ENCODE measurements at regions not wholly inside any gene's neighbourhood (a gene's known extent, or its start where the extent isn't known, plus 50 kb on each side); places are given as distances from the start of the nearest gene placed in this dataset.
"Not testable (repeated sequence)": the region's sequence is repeated elsewhere in the genome, so short reads cannot be mapped to it uniquely, and the experiment has no call there.

DNA sequence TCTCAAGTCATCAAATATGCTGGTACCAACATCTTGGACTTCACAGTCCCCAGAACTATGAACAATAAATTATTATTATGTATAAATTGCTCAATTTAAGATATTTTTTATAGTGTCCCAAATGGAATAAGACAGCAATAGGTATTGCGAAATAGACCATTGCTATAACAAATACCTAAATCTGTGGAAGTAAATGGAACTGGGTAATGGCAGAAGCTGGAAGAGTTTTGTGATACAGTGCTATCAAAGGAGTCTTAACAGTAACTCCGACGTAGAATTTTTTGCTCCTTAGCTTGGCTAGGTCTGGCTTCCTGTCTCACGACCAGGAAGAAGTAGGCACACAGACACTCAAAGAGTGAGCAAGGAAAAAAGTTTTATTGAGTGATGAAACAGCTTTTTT is 1791.5 kb downstream of the PLA2G4A start:
- DNase-seq (ENCODE audit: low spot score), result no peak

DNA sequence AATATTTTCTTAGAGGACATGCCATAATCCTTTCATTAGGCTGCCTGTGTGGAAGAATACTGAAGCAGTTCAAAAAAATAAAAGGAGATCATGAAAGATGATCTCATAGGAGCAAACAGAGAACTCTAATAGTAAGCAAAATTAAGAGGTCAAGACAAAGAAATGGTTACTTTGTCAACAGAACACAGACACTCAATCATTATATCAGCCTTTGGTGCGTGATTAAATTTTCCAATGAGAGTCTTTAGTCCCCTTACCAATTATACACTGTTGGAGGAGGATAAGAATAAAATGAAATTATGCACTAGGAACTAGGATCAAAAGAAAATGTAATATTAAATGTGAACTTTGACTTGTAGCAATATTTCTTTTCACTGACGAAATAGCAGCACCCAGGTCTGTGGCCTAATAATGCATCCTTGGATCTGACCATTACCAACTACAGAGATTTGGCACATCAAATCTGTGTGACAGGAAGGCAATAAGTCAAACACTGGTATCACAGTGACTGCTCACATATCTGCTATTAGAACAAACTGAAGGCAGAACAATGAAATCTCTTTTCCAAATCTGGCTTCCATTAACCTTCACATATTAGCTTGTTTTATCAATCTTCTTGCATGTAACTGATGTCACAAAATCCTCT is 1812.9 kb downstream of the PLA2G4A start:
- no peak for DNase-seq (ENCODE audit: low spot score)

DNA sequence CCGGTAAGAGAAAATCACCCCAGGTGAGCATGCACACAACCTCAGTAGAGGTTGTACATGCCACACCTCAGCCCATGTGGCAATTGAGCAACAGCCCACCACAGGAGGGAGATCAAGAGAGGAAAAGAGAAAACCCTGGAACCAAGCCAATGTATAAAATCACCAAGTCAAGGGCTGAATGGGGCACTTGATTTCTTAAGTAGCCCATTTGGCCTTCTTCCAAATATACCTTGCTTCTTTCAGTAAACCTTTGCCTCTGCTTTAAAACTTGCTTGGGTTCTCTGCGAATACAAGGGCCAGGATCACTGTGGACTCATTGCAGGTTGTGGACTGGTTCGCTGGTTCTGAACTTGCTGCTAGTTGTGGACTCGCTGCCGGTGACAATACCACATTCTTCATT is 1814.0 kb downstream of the PLA2G4A start:
- DNase-seq (ENCODE audit: low spot score), result no peak

DNA sequence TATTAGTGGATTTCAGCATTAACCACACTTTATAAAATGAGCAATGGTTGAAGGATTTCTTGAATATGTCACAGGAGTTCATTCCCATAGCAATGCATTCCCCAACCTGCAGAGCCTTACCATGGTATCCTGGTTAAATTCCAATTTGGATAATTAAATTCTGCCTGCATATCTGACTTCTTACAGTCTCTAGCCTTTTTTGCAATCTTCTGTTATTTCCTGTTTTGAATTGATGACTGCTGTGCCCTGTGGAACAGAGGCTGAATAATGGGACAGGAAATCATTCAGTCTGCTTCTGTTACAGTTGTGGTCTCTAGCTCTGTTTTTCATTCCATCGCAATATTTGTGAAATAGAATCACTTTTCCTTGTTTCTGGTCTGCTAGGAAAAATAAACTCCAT is 1823.9 kb downstream of the PLA2G4A start:
- DNase-seq (ENCODE audit: low spot score), result no peak

DNA sequence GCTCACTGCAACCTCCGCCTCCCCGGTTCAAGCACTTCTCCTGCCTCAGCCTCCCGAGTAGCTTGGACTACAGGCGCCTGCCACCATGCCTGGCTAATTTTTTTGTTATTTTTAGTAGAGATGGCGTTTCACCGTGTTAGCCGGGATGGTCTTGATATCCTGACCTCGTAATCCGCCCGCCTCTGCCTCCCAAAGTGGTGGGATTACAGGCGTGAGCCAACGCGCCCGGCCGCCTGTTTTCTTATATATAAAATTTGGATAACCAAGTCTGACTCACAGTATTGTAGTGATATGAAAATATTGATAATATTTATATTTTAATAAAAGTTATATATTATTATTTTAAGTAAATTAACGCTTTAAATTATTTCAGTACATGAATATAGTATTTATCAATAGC is 1821.7 kb downstream of the BRINP3 start:
- DNase-seq (ENCODE audit: low spot score), result not testable (repeated sequence)

DNA sequence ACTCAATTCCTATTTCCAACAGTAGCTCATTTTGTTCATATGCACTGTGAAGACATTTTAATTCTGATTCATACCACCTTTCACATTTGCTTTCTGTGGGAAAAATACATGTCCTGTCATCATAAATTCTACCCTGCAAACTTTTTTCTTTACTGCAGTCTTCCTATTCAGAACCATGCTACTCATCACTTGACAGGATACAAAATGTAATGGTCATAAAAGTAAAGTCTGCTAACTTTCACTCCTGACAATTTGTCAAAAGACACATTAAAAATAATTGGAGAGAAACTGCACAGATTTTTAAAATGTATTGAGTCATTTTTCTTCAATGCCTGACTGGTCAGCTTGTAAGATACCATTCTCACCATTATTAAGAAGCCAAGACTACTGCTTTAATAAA is 1817.1 kb downstream of the BRINP3 start:
- DNase-seq (ENCODE audit: low spot score), result no peak

DNA sequence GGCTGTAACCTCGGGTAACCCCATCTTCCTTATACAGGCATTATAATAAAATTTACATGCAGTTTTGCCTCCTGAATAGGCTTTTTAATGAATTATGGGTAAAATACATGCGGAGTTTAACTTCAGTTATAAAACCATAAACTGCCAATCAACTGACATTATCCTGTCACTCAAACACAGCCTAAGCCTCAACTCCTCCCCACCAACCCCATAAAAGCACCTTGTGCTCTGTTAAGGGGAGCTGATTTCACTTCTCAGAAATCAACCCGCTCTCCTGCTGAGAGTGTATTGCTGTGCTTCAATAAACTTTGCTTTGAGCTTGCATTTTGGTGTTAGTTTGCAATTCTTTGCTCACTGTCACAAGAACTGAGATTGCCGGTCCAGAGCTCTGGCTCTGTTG is 1812.2 kb downstream of the BRINP3 start:
- DNase-seq (ENCODE audit: low spot score), result no peak

DNA sequence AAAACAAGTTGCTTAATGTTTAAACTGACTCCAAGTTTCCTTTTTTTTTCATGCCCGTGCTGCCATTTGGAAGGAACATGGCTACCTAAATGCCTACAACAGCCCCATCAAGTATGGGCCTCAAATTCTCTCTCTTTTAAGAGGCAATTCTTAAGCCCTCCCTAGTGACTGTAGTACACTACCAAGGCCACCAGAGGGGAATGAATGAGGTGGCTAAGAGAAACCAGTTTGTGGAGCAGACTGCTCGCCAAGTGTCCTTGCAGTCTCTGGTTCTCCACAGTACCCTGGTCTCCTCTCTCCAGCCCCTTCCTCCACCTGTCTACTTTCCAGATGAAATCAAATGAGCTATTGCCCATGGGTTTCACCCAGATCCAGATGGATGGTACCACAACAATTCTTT is 1809.6 kb downstream of the BRINP3 start:
- no peak for DNase-seq (ENCODE audit: low spot score)

DNA sequence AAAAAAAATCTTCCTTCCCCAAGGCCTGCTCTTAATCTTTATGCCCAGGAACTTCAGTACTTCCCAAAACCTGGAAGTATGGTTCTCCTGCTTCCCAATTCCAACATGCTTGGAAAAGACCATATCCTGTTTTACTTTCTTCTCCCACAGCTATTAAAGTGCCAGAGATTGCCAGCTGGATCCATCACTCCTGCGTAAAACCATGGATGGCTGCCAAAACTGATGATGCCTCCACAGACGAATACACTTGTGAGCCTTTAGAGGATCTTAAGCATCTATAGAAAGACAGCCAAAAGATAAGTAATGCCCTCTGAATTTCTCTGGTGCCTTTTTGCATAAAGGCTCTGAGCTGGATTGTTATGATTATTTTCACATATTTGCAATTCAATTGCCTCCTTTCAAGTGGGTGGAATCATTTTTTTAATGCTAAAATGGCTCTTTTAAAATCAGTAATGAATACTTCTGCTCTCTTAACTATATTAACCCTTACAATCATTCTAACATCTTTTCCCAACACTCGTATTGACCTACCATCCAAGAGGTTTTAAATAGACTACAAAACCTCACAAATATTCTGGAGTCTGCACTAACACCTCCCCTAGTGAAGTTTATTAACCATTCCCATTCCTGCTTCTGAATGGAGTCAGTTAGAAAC is 1807.8 kb downstream of the BRINP3 start:
- DNase-seq (ENCODE audit: low spot score), result no peak

DNA sequence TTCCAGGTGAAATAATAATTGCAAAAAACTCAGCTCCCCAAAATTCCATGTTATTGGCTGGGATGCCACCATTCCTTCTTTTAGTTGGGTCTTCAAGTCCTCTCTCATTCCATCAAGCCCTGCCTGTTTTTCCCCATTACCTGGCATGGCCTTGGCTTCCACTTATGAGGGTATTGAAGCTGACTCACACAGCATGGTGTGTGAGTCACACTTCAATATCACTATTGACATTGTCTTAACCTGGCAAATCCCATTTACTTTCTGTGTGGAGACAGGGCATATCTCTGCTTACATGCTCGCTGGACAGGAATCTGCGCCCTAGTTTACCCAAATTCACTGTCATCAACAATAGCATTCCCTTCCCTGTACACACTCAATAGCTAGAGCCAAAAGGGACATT is 1806.8 kb downstream of the BRINP3 start:
- no peak for DNase-seq (ENCODE audit: low spot score)

DNA sequence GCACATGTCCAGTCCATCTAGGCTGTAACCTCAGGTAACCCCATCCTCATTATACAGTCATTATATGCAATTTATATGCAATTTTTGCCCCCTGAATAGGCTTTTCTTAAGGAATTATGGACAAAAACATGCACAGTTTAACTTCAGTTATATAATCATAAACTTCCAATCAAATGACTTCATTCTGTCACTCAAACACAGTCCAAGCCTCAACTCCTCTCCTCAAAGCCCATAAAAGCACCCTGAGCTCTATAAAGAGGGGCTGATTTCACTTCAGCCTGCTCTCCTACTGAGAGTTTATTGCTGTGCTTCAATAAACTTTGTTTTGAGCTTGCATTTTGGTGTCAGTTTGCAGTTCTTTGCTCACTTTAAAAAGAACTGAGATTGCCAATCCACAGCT is 1805.5 kb downstream of the BRINP3 start:
- no peak for DNase-seq (ENCODE audit: low spot score)

DNA sequence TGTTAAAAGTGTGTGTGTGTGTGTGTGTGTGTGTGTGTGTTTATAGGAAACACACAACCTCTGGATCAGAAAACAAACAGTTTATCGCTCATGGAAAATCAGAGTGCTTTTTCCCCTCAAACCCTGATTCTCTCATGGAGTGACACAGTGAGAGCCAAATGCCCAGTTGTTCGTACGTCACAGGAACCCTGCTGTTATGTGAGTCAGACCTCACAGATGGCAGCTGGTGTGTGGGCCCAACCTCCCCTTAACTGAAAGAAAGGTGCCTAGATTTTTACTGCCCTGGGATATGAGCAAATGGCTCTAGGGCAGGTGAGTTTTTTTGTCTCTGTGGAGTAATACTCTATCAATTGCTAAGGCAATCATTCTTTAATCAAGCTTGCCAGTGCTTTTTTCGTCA is 1788.1 kb downstream of the BRINP3 start:
- DNase-seq (ENCODE audit: low spot score), result no peak

DNA sequence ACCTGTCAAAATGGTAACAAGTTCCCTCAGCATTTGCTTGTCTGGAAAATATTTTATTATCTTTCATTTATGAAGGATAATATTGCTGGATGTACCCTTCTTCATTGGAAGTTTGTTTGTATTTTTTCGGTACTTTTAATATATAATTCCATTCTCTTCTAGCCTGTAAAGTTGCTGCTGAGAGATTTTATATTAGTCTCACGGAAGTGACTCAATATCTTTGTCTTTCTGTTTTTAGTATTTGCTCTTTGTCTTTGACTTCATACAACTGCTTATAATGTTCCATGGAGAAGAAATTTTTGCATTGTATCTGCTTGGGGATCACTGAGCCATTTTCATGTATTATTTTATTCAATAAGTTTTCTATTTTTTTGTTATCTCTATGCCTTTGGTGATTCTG is 1777.5 kb downstream of the BRINP3 start:
- no peak for DNase-seq (ENCODE audit: low spot score)

DNA sequence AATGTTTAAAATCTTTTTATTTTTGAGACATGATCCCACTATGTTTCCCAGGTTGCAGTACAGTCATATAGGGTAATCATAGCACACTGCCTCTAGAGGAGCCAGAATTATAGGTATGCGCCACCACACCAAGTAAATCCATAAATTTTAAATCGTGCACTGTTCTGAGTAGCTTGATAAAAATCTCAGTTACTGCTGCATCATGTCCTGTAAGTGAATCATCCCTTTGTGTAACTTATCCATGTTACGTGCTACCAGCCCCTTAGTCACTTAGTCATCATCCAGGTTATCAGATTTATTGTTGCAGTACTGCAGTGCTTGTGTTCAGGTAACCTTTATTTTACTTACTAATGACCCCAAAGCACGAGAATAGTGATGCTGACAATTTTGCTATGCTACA is 1770.9 kb downstream of the BRINP3 start:
- DNase-seq (ENCODE audit: low spot score), result no peak

DNA sequence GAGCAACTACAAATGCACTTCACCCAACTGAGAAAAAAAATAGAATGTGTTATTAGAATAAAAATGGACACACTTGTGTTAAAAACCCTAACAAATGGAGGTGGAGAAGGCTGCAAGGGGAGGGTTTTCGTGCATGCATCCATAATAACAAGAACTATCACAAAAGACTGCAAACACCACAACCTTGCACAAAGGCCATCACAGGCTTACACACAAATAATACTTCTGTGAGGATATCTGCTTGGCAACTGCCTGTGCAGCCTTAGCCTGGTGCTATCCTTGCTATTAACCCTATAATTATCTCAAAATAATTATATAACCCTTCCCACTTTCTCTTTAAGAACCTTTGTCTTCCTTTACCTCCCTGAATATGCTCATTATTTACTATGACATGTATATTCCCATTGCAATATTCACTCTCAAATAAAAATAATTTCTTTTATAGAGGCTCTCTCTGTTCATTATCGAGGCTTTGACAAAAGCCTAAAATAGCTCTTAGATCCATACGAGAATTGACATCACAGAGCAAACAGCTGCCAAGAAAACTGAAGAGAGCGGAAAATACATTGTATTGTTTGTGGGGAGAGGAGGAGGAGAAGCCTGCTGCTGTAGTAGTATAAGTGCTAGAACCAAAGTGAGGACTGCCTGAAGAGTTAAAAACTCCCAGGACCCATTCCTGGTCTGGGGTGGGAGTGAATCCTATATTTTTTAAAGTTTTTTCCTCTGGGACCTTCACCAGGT is 1768.7 kb downstream of the BRINP3 start:
- no peak for DNase-seq (ENCODE audit: low spot score)

DNA sequence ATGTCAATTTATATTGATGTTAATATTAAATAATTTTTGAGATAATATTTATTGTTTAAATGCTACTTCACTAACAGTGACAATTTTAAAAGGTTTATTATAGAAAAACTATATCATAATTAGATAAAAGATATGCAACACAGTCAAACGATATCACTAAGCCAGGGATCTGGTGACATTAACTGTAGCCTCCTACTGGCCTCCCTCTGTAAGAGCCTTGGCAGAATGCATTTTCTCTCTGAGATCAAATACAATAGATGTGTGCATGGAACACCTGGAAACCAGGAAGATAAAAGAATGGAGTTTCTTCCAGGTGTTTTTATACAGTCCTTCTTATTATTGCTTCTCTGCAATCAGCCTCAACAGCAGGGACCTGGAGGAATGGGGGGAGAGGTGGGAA is 1762.1 kb downstream of the BRINP3 start:
- no peak for DNase-seq (ENCODE audit: low spot score)

DNA sequence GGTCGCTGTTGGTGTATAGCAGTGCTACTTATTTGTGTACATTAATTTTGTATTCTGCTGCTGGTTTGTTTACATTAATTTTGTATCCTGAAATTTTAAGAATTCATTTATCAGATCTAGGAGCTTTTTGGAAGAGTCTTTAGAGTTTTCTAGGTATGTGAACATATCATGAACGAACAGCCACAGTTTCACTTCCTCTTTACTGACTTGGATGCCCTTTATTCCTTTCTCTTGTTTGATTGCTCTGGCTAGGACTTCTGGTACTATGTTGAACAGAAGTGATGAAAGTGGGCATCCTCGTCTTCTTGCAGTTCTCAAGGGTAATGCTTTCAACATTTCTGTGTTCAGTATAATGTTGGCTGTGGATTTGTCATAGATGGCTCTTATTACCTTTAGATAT is 1757.9 kb downstream of the BRINP3 start:
- DNase-seq (ENCODE audit: low spot score), result no peak

DNA sequence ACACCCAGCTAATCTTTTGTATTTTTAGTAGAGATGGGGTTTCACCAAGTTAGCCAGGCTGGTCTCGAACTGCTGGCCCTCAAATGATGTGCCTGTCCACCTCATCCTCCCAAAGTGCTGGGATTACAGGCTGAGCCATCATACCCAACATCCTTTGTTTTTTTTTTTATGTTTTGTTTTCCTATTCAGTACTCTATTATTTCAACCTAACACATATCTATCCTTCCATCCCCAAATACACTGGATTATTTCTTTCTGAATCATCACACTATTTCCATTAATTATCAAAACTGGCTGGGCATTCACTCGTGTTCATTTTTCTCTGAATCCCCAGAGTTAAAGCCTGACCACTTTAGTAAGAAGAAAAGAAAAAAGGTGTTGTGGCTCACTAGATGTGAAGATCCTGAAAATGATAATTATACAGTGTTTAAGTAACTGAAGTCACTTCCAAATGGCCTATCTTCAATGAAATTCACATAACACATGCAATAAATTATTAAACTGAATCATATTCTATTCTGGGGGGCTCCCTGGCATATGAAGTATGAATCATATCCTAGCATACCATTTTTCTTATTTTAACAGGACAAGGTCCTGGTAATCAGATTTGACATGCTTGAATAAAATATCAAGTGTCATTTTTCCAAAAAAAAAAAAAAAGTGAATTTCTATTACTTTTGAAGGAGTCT is 1754.2 kb downstream of the BRINP3 start:
- DNase-seq (ENCODE audit: low spot score), result no peak

DNA sequence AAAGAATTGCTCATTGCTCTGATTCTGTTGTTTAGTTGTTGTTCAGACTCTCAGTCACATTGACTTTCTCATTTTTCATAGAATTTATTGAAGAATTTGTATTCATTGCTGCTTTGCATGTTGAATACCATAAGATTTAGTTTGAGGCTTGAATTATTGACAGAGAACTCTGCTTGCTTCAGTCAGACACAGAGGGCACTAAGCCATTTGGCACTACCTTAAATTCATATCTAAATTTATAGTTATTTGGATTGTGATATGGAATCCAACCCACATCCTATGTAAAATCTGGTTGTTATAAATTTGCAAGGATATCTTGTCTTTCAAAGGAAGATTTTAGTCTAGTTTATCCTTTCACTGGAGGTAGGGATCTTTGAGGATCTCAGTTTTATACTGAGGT is 1748.6 kb downstream of the BRINP3 start:
- DNase-seq (ENCODE audit: low spot score), result no peak

DNA sequence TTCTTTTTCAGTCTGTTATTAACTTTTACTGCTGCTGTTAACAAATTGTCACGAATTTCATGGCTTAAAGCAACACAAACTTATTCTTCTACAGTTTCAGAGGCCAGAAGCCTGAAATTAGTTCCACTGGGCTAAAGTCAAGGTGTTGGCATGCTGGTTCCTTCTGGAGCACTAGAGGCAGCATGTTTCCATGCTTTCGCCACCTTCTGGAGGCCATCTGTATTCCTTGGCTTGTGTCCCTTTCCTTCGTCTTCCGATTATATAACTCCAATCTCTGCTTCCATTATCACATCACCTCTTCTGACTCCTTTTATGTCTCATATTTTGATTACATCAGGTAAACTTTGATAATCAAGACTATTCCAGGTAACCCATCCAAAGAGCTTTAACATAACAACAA is 1742.1 kb downstream of the BRINP3 start:
- DNase-seq (ENCODE audit: low spot score), result no peak

DNA sequence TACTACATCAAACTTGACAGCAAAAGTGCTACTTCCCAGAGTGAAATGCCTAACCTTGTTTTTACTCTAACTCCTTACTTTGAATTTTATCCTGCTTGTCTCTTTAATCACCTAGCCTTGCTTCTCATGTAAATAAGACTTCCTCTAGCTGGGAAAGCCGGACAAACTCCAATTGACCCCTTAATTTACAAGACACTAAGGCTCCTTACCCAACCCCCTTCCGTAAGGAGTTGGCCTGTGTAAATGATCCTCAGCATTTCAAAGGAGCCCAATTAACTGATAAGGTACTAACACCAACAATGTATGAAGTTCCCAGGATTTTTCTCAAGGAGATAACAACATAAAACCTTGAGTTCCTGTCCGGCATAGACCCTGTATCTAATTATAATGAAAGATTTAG is 1728.4 kb downstream of the BRINP3 start:
- DNase-seq (ENCODE audit: low spot score), result not testable (repeated sequence)

DNA sequence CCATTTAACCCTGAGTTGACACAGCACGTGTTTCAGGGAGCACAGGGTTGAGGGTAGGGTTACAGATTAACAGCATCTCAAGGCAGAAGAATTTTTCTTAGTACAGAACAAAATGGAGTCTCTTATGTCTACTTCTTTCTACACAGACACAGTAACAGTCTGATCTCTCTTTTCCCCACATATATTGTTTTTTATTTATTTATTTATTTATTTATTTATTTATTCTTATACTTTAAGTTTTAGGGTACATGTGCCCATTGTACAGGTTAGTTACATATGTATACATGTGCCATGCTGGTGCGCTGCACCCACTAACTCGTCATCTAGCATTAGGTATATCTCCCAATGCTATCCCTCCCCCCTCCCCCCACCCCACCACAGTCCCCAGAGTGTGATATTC is 1725.6 kb downstream of the BRINP3 start:
- not testable (repeated sequence) for DNase-seq (ENCODE audit: low spot score)

DNA sequence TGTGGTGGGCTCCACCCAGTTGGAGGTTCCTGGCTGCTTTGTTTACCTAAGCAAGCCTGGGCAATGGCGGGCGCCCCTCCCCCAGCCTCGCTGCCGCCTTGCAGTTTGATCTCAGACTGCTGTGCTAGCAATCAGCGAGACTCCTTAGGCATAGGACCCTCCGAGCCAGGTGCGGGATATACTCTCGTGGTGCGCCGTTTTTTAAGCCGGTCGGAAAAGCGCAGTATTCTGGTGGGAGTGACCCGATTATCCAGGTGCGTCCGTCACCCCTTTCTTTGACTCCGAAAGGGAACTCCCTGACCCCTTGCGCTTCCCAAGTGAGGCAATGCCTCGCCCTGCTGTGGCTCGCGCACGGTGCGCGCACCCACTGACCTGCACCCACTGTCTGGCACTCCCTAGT is 1719.9 kb downstream of the BRINP3 start:
- DNase-seq (ENCODE audit: low spot score), result not testable (repeated sequence)
